MM.1S (cell line): ENCODE measurements at regions not wholly inside any gene's neighbourhood (a gene's known extent, or its start where the extent isn't known, plus 50 kb on each side); places are given as distances from the start of the nearest gene placed in this dataset.

Source experiments
- DNase-seq: peaks from one replicate; pipeline ENCODE4 v3.0.0-alpha.2; 2015
- H2AFZ ChIP-seq: fragments of 300-600 bp; sonication (generic); 2 replicates; pipeline ENCODE4 v1.6.0; 2016; ENCODE audit warnings: antibody characterized with exemption, low read length
- H3F3A ChIP-seq: fragments of 300-600 bp; sonication (generic); 2 replicates; pipeline ENCODE4 v1.6.1; 2016; ENCODE audit warnings: mild to moderate bottlenecking, antibody characterized with exemption, low read length, moderate library complexity, mixed read lengths; ENCODE audit not compliant: insufficient read depth
- H3K27ac ChIP-seq: fragments of 300-600 bp; sonication (generic); 2 replicates; pipeline ENCODE4 v1.5.1; 2016; ENCODE audit warnings: mild to moderate bottlenecking, low read length
- H3K27me3 ChIP-seq: fragments of 300-600 bp; sonication (generic); replicated peaks from 2 replicates; pipeline ENCODE4 v1.6.0; 2016; ENCODE audit warnings: low read length; ENCODE audit not compliant: insufficient read depth
- H3K36me3 ChIP-seq: fragments of 300-600 bp; sonication (generic); replicated peaks from 2 replicates; pipeline ENCODE4 v1.6.1; 2016; ENCODE audit warnings: mild to moderate bottlenecking, low read length, mixed read lengths; ENCODE audit not compliant: insufficient read depth
- H3K4me1 ChIP-seq: fragments of 300-600 bp; sonication (generic); 2 replicates; pipeline ENCODE4 v1.6.1; 2016; ENCODE audit warnings: low read length, mixed read lengths
- H3K4me2 ChIP-seq: fragments of 300-600 bp; sonication (generic); 2 replicates; pipeline ENCODE4 v1.6.0; 2016; ENCODE audit warnings: low read depth, low read length
- H3K4me3 ChIP-seq: fragments of 300-600 bp; sonication (generic); 2 replicates; pipeline ENCODE4 v1.5.1; 2016; ENCODE audit warnings: low read length, mixed read lengths
- H3K79me2 ChIP-seq: fragments of 300-600 bp; sonication (generic); 2 replicates; pipeline ENCODE4 v1.6.1; 2016; ENCODE audit warnings: mixed run types, low read length, mixed read lengths
- H3K9ac ChIP-seq: fragments of 300-600 bp; sonication (generic); 2 replicates; pipeline ENCODE4 v1.6.1; 2016; ENCODE audit warnings: low read length, mixed read lengths
- H3K9me2 ChIP-seq: fragments of 300-600 bp; sonication (generic); replicated peaks from 2 replicates; pipeline ENCODE4 v1.6.1; 2016; ENCODE audit warnings: mild to moderate bottlenecking, low read length, mixed read lengths; ENCODE audit not compliant: insufficient read depth
- H3K9me3 ChIP-seq: fragments of 300-600 bp; sonication (generic); replicated peaks from 2 replicates; pipeline ENCODE4 v1.6.1; 2016; ENCODE audit warnings: mild to moderate bottlenecking, low read length, mixed read lengths; ENCODE audit not compliant: insufficient read depth
- H4K20me1 ChIP-seq: fragments of 300-600 bp; sonication (generic); 2 replicates; pipeline ENCODE4 v1.6.1; 2016; ENCODE audit warnings: mild to moderate bottlenecking, low read length, moderate library complexity, mixed read lengths; ENCODE audit not compliant: insufficient read depth
- EZH2 ChIP-seq: fragments of 300-600 bp; sonication (generic); optimal IDR thresholded peaks from 2 replicates; pipeline ENCODE3; 2017; ENCODE audit warnings: low read depth, mild to moderate bottlenecking, antibody characterized with exemption, low read length, mixed read lengths
- EZH2phosphoT487 ChIP-seq: fragments of 300-600 bp; sonication (generic); IDR thresholded peaks from 2 replicates; pipeline ENCODE4 v1.6.1; 2018; ENCODE audit warnings: antibody characterized with exemption, low read length
- TF ChIP-seq, protein P1 (sequence below): fragments of 300-600 bp; sonication (generic); IDR thresholded peaks from 2 replicates; pipeline ENCODE4 v1.5.1; 2016; ENCODE audit warnings: antibody characterized with exemption, low read length, mixed read lengths

GRCh38 chrX:80317646-80318045 is 102.6 kb upstream of the TENT5D start:
- TF ChIP-seq EZH2phosphoT487, result no peak
- H3K4me1 ChIP-seq, result no peaks in the 10 kb centered on the region
- no peaks in the 10 kb centered on the region for H3K27me3 ChIP-seq
- no peak overlapping the region for H3K27ac ChIP-seq
- H3K9me3 ChIP-seq, result no peaks in the 10 kb centered on the region
- no peaks in the 10 kb centered on the region for H3F3A ChIP-seq
- H3K36me3 ChIP-seq, result no peaks in the 10 kb centered on the region
- DNase-seq, result no peak
- H3K9ac ChIP-seq, result no peak overlapping the region
- no peak overlapping the region for H3K4me2 ChIP-seq
- no peaks in the 10 kb centered on the region for H3K9me2 ChIP-seq
- no peak overlapping the region for H3K4me3 ChIP-seq
- no peaks in the 10 kb centered on the region for H4K20me1 ChIP-seq
- no peaks in the 10 kb centered on the region for H3K79me2 ChIP-seq
- no peak overlapping the region for H2AFZ ChIP-seq

DNA sequence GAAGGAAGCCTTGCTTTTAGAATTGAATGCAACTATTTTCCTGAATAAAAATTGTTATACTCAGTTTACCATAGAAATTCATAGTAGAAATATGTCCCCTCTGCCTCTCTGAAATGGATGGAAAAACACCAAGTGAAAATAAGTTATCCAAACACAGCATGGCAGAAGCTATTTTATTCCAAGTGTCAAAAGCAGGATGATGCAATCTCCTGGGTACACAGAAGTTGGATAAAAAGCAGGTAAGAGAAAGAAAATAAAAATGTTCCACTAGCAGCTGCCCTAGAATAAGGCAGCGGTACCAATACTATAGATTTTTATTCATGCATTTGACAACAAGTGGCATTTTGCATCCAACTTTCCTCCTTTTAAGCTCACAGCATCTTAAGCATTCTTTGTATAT is 89.0 kb upstream of the TENT5D start:
- TF ChIP-seq, protein P1, sequence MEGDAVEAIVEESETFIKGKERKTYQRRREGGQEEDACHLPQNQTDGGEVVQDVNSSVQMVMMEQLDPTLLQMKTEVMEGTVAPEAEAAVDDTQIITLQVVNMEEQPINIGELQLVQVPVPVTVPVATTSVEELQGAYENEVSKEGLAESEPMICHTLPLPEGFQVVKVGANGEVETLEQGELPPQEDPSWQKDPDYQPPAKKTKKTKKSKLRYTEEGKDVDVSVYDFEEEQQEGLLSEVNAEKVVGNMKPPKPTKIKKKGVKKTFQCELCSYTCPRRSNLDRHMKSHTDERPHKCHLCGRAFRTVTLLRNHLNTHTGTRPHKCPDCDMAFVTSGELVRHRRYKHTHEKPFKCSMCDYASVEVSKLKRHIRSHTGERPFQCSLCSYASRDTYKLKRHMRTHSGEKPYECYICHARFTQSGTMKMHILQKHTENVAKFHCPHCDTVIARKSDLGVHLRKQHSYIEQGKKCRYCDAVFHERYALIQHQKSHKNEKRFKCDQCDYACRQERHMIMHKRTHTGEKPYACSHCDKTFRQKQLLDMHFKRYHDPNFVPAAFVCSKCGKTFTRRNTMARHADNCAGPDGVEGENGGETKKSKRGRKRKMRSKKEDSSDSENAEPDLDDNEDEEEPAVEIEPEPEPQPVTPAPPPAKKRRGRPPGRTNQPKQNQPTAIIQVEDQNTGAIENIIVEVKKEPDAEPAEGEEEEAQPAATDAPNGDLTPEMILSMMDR, result no peak
- no peak for TF ChIP-seq EZH2
- no peak for TF ChIP-seq EZH2phosphoT487
- no peaks in the 10 kb centered on the region for H4K20me1 ChIP-seq
- no peaks in the 10 kb centered on the region for H3K9me2 ChIP-seq
- H2AFZ ChIP-seq, result no peak overlapping the region
- H3K4me2 ChIP-seq, result no peak overlapping the region
- H3K79me2 ChIP-seq, result no peaks in the 10 kb centered on the region
- H3K4me1 ChIP-seq, result no peaks in the 10 kb centered on the region
- H3K27me3 ChIP-seq, result no peaks in the 10 kb centered on the region
- no peak for DNase-seq
- H3K4me3 ChIP-seq, result no peak overlapping the region
- H3F3A ChIP-seq, result no peaks in the 10 kb centered on the region
- no peaks in the 10 kb centered on the region for H3K9me3 ChIP-seq
- no peak overlapping the region for H3K27ac ChIP-seq
- H3K36me3 ChIP-seq, result no peaks in the 10 kb centered on the region
- no peak overlapping the region for H3K9ac ChIP-seq

GRCh38 chrX:80334583-80334982 is 85.7 kb upstream of the TENT5D start:
- H3K4me1 ChIP-seq, result no peaks in the 10 kb centered on the region
- DNase-seq, result no peak
- H3F3A ChIP-seq, result no peaks in the 10 kb centered on the region
- no peak overlapping the region for H3K4me2 ChIP-seq
- H3K27me3 ChIP-seq, result no peaks in the 10 kb centered on the region
- no peak overlapping the region for H2AFZ ChIP-seq
- H3K9ac ChIP-seq, result no peak overlapping the region
- H3K9me3 ChIP-seq, result no peaks in the 10 kb centered on the region
- H4K20me1 ChIP-seq, result no peaks in the 10 kb centered on the region
- no peak overlapping the region for H3K27ac ChIP-seq
- no peak overlapping the region for H3K4me3 ChIP-seq
- no peaks in the 10 kb centered on the region for H3K79me2 ChIP-seq
- no peak for TF ChIP-seq EZH2phosphoT487
- no peak for TF ChIP-seq EZH2
- TF ChIP-seq, protein P1, result no peak
- no peaks in the 10 kb centered on the region for H3K9me2 ChIP-seq
- no peaks in the 10 kb centered on the region for H3K36me3 ChIP-seq

GRCh38 chrX:80335062-80335830 is 85.0 kb upstream of the TENT5D start:
- Histone ChIP-seq H3K4me3 (no peak overlapping the region), H3K27me3 (no peaks in the 10 kb centered on the region), H3K4me2 (no peak overlapping the region), H3K79me2 (no peaks in the 10 kb centered on the region), H3K4me1 (no peaks in the 10 kb centered on the region), H3K9me3 (no peaks in the 10 kb centered on the region), H3K9me2 (no peaks in the 10 kb centered on the region), H3K36me3 (no peaks in the 10 kb centered on the region), H2AFZ (no peak overlapping the region), H4K20me1 (no peaks in the 10 kb centered on the region), H3K27ac (no peak overlapping the region), H3K9ac (no peak overlapping the region), H3F3A (no peaks in the 10 kb centered on the region)
- TF ChIP-seq EZH2phosphoT487, result no peak
- no peak for TF ChIP-seq EZH2
- DNase-seq, result no peak
